ENCODE measurements at regions not wholly inside any gene's neighbourhood (a gene's known extent, or its start where the extent isn't known, plus 50 kb on each side); places are given as distances from the start of the nearest gene placed in this dataset.
A peak's percentile ranks its signal among the peaks of the same experiment; 100 is the strongest.

DNA sequence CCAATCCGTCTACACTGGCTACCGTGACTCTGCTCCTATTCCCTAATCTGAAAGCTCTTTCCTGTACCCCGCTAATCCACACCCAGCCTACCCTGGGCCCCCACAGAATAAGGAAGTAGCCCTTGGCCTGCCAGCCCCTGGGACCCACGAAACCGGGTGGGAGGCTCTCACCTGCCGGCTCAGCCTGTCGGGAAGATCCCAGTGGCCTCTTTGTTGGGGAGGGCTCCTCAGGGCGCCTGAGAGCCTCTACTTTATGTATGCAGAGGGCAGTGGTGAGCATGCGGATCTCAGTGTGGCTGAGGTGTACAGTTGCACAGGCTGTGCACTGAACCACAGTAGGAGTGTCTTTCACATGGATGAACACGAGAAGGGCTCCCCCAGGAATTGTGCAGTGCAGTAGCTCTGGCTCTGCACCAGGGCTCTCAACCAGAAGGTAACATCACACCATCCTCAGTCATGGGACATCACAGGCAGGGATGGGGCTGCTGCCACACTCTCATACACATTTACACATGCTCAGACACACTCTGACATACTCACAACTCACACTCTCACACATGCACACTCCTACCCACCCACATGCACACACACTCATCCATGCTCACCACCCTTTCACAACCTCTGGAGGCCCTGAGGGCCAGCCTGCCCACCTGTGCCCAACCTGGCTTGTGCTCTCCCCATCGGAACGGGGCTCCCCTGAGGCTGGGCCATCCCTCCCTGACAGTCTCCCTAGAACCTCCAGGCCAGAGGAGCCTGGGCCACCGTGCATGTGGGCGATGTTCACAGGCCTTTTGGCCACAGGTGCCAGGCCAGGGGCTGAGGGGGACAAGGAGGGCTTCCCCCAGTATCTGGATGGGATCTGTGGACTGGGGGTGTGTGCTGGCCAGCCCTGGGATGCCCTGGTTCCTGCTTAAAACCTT is 135.0 kb downstream of the URI1 start:
- TF ChIP-seq ZNF580 (tag by site-specific recombination; IDR thresholded peaks at IDR 0.05) (peak; percentile 64; the same call in 1 of the 2 replicates), ZNF792 (tag by site-specific recombination; IDR thresholded peaks at IDR 0.05) (peak; percentile 47; the same call in 1 of the 2 replicates), ZNF132 (tag by site-specific recombination; IDR thresholded peaks at IDR 0.05; ENCODE audit: borderline replicate concordance) (no peak), ZSCAN4 (tag by site-specific recombination; IDR thresholded peaks at IDR 0.05) (peak; percentile 9; the same call in 1 of the 2 replicates)

DNA sequence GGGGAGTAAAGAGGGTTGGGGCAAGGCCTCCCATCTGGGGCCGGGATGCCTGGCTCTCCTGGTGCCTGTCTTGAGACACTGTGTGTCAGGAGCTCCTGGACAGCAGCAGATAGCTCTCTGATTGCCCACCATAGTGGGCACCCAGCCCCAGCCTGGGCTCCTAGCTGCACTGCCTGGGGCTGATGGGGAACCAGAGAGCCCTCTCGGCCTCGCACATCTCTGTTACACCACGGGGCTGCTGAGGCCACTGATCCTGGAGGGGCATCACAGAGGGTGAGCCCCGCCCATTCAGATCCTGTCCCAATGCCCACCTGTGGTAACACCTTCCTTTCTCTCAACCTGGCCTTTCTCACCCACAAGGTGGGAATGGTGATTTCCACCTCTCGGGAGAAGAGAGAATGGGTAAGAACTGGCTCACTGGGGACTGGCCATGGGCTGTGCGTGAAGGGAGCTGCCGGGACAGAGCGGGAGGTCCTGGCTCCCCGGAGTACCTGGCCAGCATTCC is 135.9 kb downstream of the URI1 start:
- Histone ChIP-seq H3K4me1 (ENCODE audit: control insufficient read depth, insufficient read depth, low read length) (no peaks in the 10 kb centered on the region; the same call in 1 of the 2 replicates), H3K9me3 (ENCODE audit: control insufficient read depth, insufficient read depth, low read depth, low read length) (peaks cover 10% of the 10 kb centered on the region), H3K36me3 (ENCODE audit: control insufficient read depth in 2 of 2, insufficient read depth in 1 of 2, low read length in 2 of 2) (no peaks in the 10 kb centered on the region), H3K27ac (ENCODE audit: extremely low read depth, low read depth, low read length) (no peak overlapping the region), H3K4me3 (ENCODE audit: low read depth, low read length) (no peak overlapping the region)
- CTCF ChIA-PET = no interaction called here
- TF ChIP-seq ZNF660 (tag by site-specific recombination; IDR thresholded peaks at IDR 0.05) = no peak
- POLR2A ChIA-PET = no interaction called here

More for the DNA sequence above, 135.0 kb downstream of the URI1 start:
- Histone ChIP-seq H3K27ac (ENCODE audit: extremely low read depth, low read depth, low read length) (no peak overlapping the region), H3K4me3 (ENCODE audit: low read depth, low read length) (no peak overlapping the region), H3K4me1 (ENCODE audit: control insufficient read depth, insufficient read depth, low read length) (no peaks in the 10 kb centered on the region; the same call in 1 of the 2 replicates), H3K36me3 (ENCODE audit: control insufficient read depth in 2 of 2, insufficient read depth in 1 of 2, low read length in 2 of 2) (no peaks in the 10 kb centered on the region), H3K9me3 (ENCODE audit: control insufficient read depth, insufficient read depth, low read depth, low read length) (peaks cover 8% of the 10 kb centered on the region)
- ChIA-PET CTCF (interaction anchor here (0.6 kb wide), 1 partner anchor 419 kb away, joined by 3 read pairs; no protein-coding TSS in a partner anchor), POLR2A (no interaction called here)

GRCh38 chr19:30078381-30078910 is 136.4 kb downstream of the URI1 start:
- ChIA-PET CTCF (interaction anchor here (0.5 to 1.2 kb wide), 3 partner anchors 9 to 1207 kb away, joined by 3 to 4 read pairs (median 3); no protein-coding TSS in a partner anchor), POLR2A (no interaction called here)
- no peak overlapping the region for H3K27ac ChIP-seq (ENCODE audit: extremely low read depth, low read depth, low read length)
- no peaks in the 10 kb centered on the region; the same call in 1 of the 2 replicates for H3K4me1 ChIP-seq (ENCODE audit: control insufficient read depth, insufficient read depth, low read length)
- H3K36me3 ChIP-seq (ENCODE audit: control insufficient read depth in 2 of 2, insufficient read depth in 1 of 2, low read length in 2 of 2) = no peaks in the 10 kb centered on the region
- H3K9me3 ChIP-seq (ENCODE audit: control insufficient read depth, insufficient read depth, low read depth, low read length) = peaks cover 10% of the 10 kb centered on the region
- no peak overlapping the region for H3K4me3 ChIP-seq (ENCODE audit: low read depth, low read length)
- TF ChIP-seq ZNF629 (tag by site-specific recombination; IDR thresholded peaks at IDR 0.05) (no peak), ZSCAN23 (tag by site-specific recombination; IDR thresholded peaks at IDR 0.05) (no peak), ZNF658 (tag by site-specific recombination; IDR thresholded peaks at IDR 0.05) (no peak), ZNF521 (tag by site-specific recombination; IDR thresholded peaks at IDR 0.05) (no peak), ZNF580 (tag by site-specific recombination; IDR thresholded peaks at IDR 0.05) (no peak), ZNF433 (tag by site-specific recombination; IDR thresholded peaks at IDR 0.05; ENCODE audit: low read depth) (no peak), ZNF138 (tag by site-specific recombination; IDR thresholded peaks at IDR 0.05; ENCODE audit: borderline replicate concordance) (no peak), ZNF624 (tag by site-specific recombination; IDR thresholded peaks at IDR 0.05) (no peak), ZSCAN4 (tag by site-specific recombination; IDR thresholded peaks at IDR 0.05) (no peak), WT1 (tag by site-specific recombination; IDR thresholded peaks at IDR 0.05) (no peak), PRDM2 (tag by site-specific recombination; IDR thresholded peaks at IDR 0.05; ENCODE audit: borderline replicate concordance) (no peak), EGR2 (tag by site-specific recombination; IDR thresholded peaks at IDR 0.05; ENCODE audit: low read depth) (no peak), GLI4 (tag by site-specific recombination; IDR thresholded peaks at IDR 0.05) (no peak), GLI2 (tag by site-specific recombination; IDR thresholded peaks at IDR 0.05; ENCODE audit: borderline replicate concordance, low read depth) (no peak)
